Thyroid gland (tissue), 4 donors: ENCODE measurements at regions not wholly inside any gene's neighbourhood (a gene's known extent, or its start where the extent isn't known, plus 50 kb on each side); places are given as distances from the start of the nearest gene placed in this dataset.

Experiments used
- DNase-seq, 2 donors: peaks; one replicate each; pipeline ENCODE4 v3.0.0-alpha.2; 2019
- H3K27ac ChIP-seq, 3 donors: fragments of 200-600 bp; sonication (generic); 1 replicate in 2 of 3; 2 replicates in 1 of 3; pipeline ENCODE4 v1.5.1; 2016 to 2019; ENCODE audit warnings: mild to moderate bottlenecking in 1 of 3, moderate library complexity in 1 of 3
- H3K27me3 ChIP-seq: fragments of 200-600 bp; sonication (generic); one replicate; pipeline ENCODE4 v1.5.1; 2019
- H3K36me3 ChIP-seq, 2 donors: fragments of 200-600 bp; sonication (generic); one replicate each; pipeline ENCODE4 v1.5.1; 2016 to 2019
- H3K4me1 ChIP-seq, 2 donors: fragments of 200-600 bp; sonication (generic); one replicate each; pipeline ENCODE4 v1.5.1; 2017 to 2019
- H3K4me3 ChIP-seq, 3 donors: fragments of 200-600 bp; sonication (generic); replicated peaks in 1 of 3; 1 replicate in 2 of 3; 2 replicates in 1 of 3; pipeline ENCODE4 v1.5.1; 2016; ENCODE audit warnings: mild to moderate bottlenecking in 1 of 3
- H3K9me3 ChIP-seq: fragments of 200-600 bp; sonication (generic); one replicate; pipeline ENCODE4 v1.5.1; 2017
- CTCF ChIP-seq, 6 experiments: fragments of 200-600 bp in 3 of 6; fragments of 450-650 bp in 3 of 6; sonication (generic) in 3 of 6; IDR thresholded peaks; one replicate each; pipeline ENCODE4 v1.5.1; 2016 to 2019; ENCODE audit warnings: antibody characterized with exemption in 6 of 6, mild to moderate bottlenecking in 2 of 6, inconsistent platforms in 1 of 6, moderate library complexity in 1 of 6
- POLR2A ChIP-seq, 2 donors: fragments of 450-650 bp; IDR thresholded peaks; one replicate each; pipeline ENCODE4 v1.6.1; 2017; ENCODE audit warnings: antibody characterized with exemption in 2 of 2, mild to moderate bottlenecking in 2 of 2, moderate library complexity in 1 of 2
- WGBS, 2 donors: methylation state at CpG; one replicate each; pipeline ENCODE4 v1.1.5; 2017; 5-methylcytosine and 5-hydroxymethylcytosine counted together
- intact Hi-C: fragments of 100-400 bp; cut with DNase I; formaldehyde crosslinking; loops from one replicate; pipeline ENCODE4 v1.15.1; 2023

- Histone ChIP-seq H3K9me3 (no peaks in the 10 kb centered on the region), H3K4me1 (peaks cover 3 to 16% of the 10 kb centered on the region in 2 donors), H3K36me3 (no peaks in the 10 kb centered on the region), H3K27me3 (no peaks in the 10 kb centered on the region), H3K27ac (peak overlapping the region; percentile 89 to 92 (median 92)), H3K4me3 (peak overlapping the region in 2 of 3 donors; percentile 3 to 19)
- 9 to 15% methylated on average over 37 of the region's 37 CpGs for WGBS, 2 donors
- intact Hi-C loops = no loop called here
- peak in 1 of 2 donors; percentile 62 for TF ChIP-seq POLR2A (IDR thresholded peaks at IDR 0.05)
- no peak for TF ChIP-seq CTCF (IDR thresholded peaks at IDR 0.05)
- peak; percentile 88 to 92 for DNase-seq
These were observed 51.0 kb upstream of the SSR3 start for GRCh38 chr3:156605686-156606605.

- H3K4me3 ChIP-seq = no peak overlapping the region
- H3K36me3 ChIP-seq = no peaks in the 10 kb centered on the region
- TF ChIP-seq CTCF (IDR thresholded peaks at IDR 0.05) (no peak), POLR2A (IDR thresholded peaks at IDR 0.05) (no peak)
- WGBS, 2 donors = 100% methylated on average over 2 of the region's 2 CpGs
- H3K27me3 ChIP-seq = no peaks in the 10 kb centered on the region
- no peaks in the 10 kb centered on the region for H3K9me3 ChIP-seq
- intact Hi-C loops = no loop called here
- H3K4me1 ChIP-seq = peaks cover 3 to 16% of the 10 kb centered on the region in 2 donors
- no peak overlapping the region for H3K27ac ChIP-seq
- no peak for DNase-seq
These were observed 49.8 kb upstream of the SSR3 start for GRCh38 chr3:156604642-156605144.
